Left cardiac atrium (tissue), 4 donors: ENCODE measurements at regions not wholly inside any gene's neighbourhood (a gene's known extent, or its start where the extent isn't known, plus 50 kb on each side); places are given as distances from the start of the nearest gene placed in this dataset.

Source experiments
- ATAC-seq, 2 donors: fragments of 200-7000 bp; cut with Tn5 transposase; one replicate each; pipeline ENCODE4 v1.9.1; 2020; ENCODE audit warnings: mild to moderate bottlenecking in 2 of 2, moderate library complexity in 2 of 2
- DNase-seq: peaks from one replicate; pipeline ENCODE4 v3.0.0-alpha.2; 2020
- intact Hi-C, 2 donors: fragments of 100-400 bp; cut with DNase I; formaldehyde crosslinking; loops; one replicate each; pipeline versions ENCODE4 v1.14.1 to v1.15.1; 2022 to 2023
- donor health status: DM: no; HTN: yes; CAD: no.
- donor health status: DM: no; HTN: yes; CAD: no; lungs with severe emphysema.
- donor health status: DM: yes; HTN: yes; CAD: no.
- donor health status: Dilated cardiomyopathy.

DNA sequence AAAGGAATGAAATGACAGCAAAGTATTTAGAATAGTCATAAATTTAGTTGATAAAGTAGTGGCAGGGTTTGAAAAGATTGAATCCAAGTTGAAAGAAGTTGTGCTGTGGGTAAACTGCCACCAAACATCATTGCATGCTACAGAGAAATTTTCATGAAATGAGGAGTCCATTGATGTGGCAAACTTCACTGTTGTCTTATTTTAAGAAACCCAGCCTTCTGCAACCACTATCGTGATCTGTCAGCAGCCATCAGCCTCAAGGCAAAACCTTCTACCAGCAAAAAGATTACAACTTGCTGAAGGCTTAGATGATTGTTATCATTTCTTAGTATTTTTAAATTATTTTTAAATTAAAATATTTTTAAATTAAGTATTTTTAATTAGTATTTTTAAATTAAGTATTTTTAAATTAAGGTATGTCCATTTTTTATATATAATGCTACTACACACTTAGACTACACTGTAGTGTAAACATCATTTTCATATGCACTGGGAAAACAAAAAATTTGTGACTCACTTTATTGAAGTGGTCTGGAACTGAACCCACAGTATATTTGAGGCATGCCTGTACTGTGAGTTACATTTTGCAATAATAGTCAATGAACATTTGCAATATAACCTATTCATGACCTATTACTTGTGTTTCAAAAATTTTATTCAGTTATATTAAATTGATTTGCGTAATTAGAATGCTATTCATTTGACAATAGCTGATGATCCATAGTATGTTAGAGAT, 67.2 kb upstream of the SYT1 start:
- no peak for DNase-seq
- ATAC-seq = no peak
- intact Hi-C loops = no loop called here

GRCh38 chr12:78799649-78800048, 64.9 kb upstream of the SYT1 start:
- intact Hi-C loops = no loop called here
- ATAC-seq (no peak), DNase-seq (no peak)

- no peak for DNase-seq
- no peak for ATAC-seq
- intact Hi-C loops = no loop called here
Observed at GRCh38 chr12:78802593-78802992, 62.0 kb upstream of the SYT1 start.

- ATAC-seq (no peak), DNase-seq (no peak)
Observed at GRCh38 chr12:78804262-78804661, 60.3 kb upstream of the SYT1 start.

More at GRCh38 chr12:78804262-78804661, 60.3 kb upstream of the SYT1 start:
- intact Hi-C loops = no loop called here
